A549 (cell line): ENCODE measurements at regions not wholly inside any gene's neighbourhood (a gene's known extent, or its start where the extent isn't known, plus 50 kb on each side); places are given as distances from the start of the nearest gene placed in this dataset.

Experiments used
- ATAC-seq, 2 experiments: fragments of 200-7000 bp in 1 of 2; fragments of >200 bp in 1 of 2; cut with Nextera tagmentation in 1 of 2; cut with Tn5 transposase in 1 of 2; 3 replicates each; pipeline versions ENCODE4 v1.8.0 to v1.9.1; 2018 to 2020; ENCODE audit warnings: mild to moderate bottlenecking in 1 of 2, moderate library complexity in 1 of 2
- CTCF ChIA-PET: fragments of 300-600 bp; sonication (Branson Sonifier 250); formaldehyde crosslinking; extraction: SDS; loops from one replicate; lab custom pipeline; 2021; ENCODE audit warnings: antibody characterized with exemption, inconsistent platforms; lab: Yijun Ruan, JAX
- POLR2A ChIA-PET: fragments of 350-600 bp; formaldehyde crosslinking; extraction: SDS; loops from one replicate; lab custom pipeline; 2021; ENCODE audit warnings: antibody characterized with exemption, inconsistent platforms; lab: Yijun Ruan, JAX
- DNase-seq, 2 experiments: peaks; one replicate each; pipeline versions ENCODE4 v3.0.0 to v3.0.0-alpha.2; 2011 to 2016; ENCODE audit warnings: low read depth in 1 of 2, low spot score in 1 of 2
- FAIRE-seq: peaks from 2 replicates; lab custom pipeline; 2011; peaks lifted over from hg19 to GRCh38; lab: Jason Lieb, UNC
- H3K27ac ChIP-seq, 2 experiments: fragments of >200 bp; sonication (Bioruptor Twin); formaldehyde crosslinking; 3 replicates each; pipeline ENCODE4 v1.5.1; 2016 to 2017
- H3K4me1 ChIP-seq: fragments of >200 bp; sonication (Bioruptor Twin); formaldehyde crosslinking; 3 replicates; pipeline ENCODE4 v1.6.1; 2016
- H3K4me2 ChIP-seq: fragments of >200 bp; sonication (Bioruptor Twin); formaldehyde crosslinking; 3 replicates; pipeline ENCODE4 v1.6.1; 2016
- H3K4me3 ChIP-seq: fragments of >200 bp; sonication (Bioruptor Twin); formaldehyde crosslinking; 3 replicates; pipeline ENCODE4 v1.5.1; 2016
- H3K9me3 ChIP-seq: fragments of >200 bp; sonication (Bioruptor Twin); formaldehyde crosslinking; 3 replicates; pipeline ENCODE4 v1.6.1; 2016
- BCL3 ChIP-seq: fragments of >200 bp; sonication (Bioruptor Twin); formaldehyde crosslinking; IDR thresholded peaks from 3 replicates; pipeline ENCODE4 v1.6.1; 2016
- BHLHE40 ChIP-seq: IDR thresholded peaks from 2 replicates; pipeline ENCODE4 v1.6.1; 2012; ENCODE audit warnings: low read depth, low read length, inconsistent platforms
- CBX2 ChIP-seq: fragments of 200-600 bp; sonication (generic); IDR thresholded peaks from 2 replicates; pipeline ENCODE4 v1.6.1; 2016; ENCODE audit warnings: low read depth, mild to moderate bottlenecking, borderline replicate concordance
- CEBPB ChIP-seq, 2 experiments: fragments of >200 bp in 1 of 2; sonication (Bioruptor Twin) in 1 of 2; formaldehyde crosslinking in 1 of 2; IDR thresholded peaks; 2 replicates each; pipeline ENCODE4 v1.6.1; 2012 to 2016
- EHMT2 ChIP-seq: fragments of 200-600 bp; sonication (generic); IDR thresholded peaks from 2 replicates; pipeline ENCODE4 v1.6.1; 2016; ENCODE audit warnings: antibody characterized with exemption, low read depth, mild to moderate bottlenecking, moderate library complexity
- EP300 ChIP-seq, 2 experiments: fragments of >200 bp; sonication (Bioruptor Twin); formaldehyde crosslinking; IDR thresholded peaks; 2 replicates in 1 of 2; 3 replicates in 1 of 2; pipeline ENCODE4 v1.6.1; 2016 to 2017
- FOSL2 ChIP-seq, 2 experiments: fragments of 450-650 bp in 1 of 2; fragments of >200 bp in 1 of 2; sonication (Bioruptor Twin) in 1 of 2; formaldehyde crosslinking; IDR thresholded peaks; 2 replicates each; pipeline versions ENCODE4 v1.5.0 to v1.6.1; 2016 to 2020; ENCODE audit warnings: mild to moderate bottlenecking in 1 of 2, moderate library complexity in 1 of 2
- FOXS1 ChIP-seq: fragments of 250-450 bp; sonication (Bioruptor Pico); IDR thresholded peaks from 2 replicates; pipeline ENCODE4 v1.5.0; 2020; ENCODE audit warnings: mild to moderate bottlenecking, moderate library complexity
- HES2 ChIP-seq: fragments of >200 bp; sonication (Bioruptor Twin); formaldehyde crosslinking; IDR thresholded peaks from 2 replicates; pipeline ENCODE4 v1.6.1; 2016
- HOXA7 ChIP-seq: fragments of 250-450 bp; sonication (Bioruptor Pico); IDR thresholded peaks from 2 replicates; pipeline ENCODE4 v1.5.0; 2020; ENCODE audit warnings: mild to moderate bottlenecking, moderate library complexity
- HOXB13 ChIP-seq: fragments of 250-450 bp; sonication (Bioruptor Pico); IDR thresholded peaks from 2 replicates; pipeline ENCODE4 v1.5.0; 2020; ENCODE audit warnings: low read depth, mild to moderate bottlenecking, moderate library complexity
- HOXB5 ChIP-seq: fragments of 250-450 bp; sonication (Bioruptor Pico); IDR thresholded peaks from 2 replicates; pipeline ENCODE4 v1.5.0; 2020; ENCODE audit warnings: mild to moderate bottlenecking, moderate library complexity
- JUNB ChIP-seq: fragments of >200 bp; sonication (Bioruptor Twin); formaldehyde crosslinking; IDR thresholded peaks from 2 replicates; pipeline ENCODE4 v1.6.1; 2016
- KDM1A ChIP-seq: fragments of 200-600 bp; sonication (generic); IDR thresholded peaks from 2 replicates; pipeline ENCODE4 v1.6.1; 2016; ENCODE audit warnings: low read depth, mild to moderate bottlenecking
- KDM5A ChIP-seq: fragments of 200-600 bp; sonication (generic); IDR thresholded peaks from 2 replicates; pipeline ENCODE4 v1.6.1; 2016; ENCODE audit warnings: antibody characterized with exemption, mild to moderate bottlenecking
- MAZ ChIP-seq: fragments of 150-350 bp; IDR thresholded peaks from 2 replicates; pipeline ENCODE4 v1.6.1; 2014; ENCODE audit warnings: antibody characterized with exemption, low read depth, low read length, borderline replicate concordance
- NFE2L2 ChIP-seq: fragments of 150-350 bp; conservative IDR thresholded peaks from 2 replicates; pipeline ENCODE4 v1.6.1; 2014; ENCODE audit warnings: low read length
- NPAS2 ChIP-seq: fragments of 250-450 bp; sonication (Bioruptor Pico); IDR thresholded peaks from 2 replicates; pipeline ENCODE4 v1.8.0; 2022; ENCODE audit warnings: mild to moderate bottlenecking, moderate library complexity, borderline replicate concordance
- NR3C1 ChIP-seq: fragments of >200 bp; sonication (Bioruptor Twin); formaldehyde crosslinking; IDR thresholded peaks from 3 replicates; pipeline ENCODE4 v1.6.1; 2017
- PHF8 ChIP-seq: fragments of 200-600 bp; sonication (generic); IDR thresholded peaks from 2 replicates; pipeline ENCODE4 v1.6.1; 2016; ENCODE audit warnings: low read depth, mild to moderate bottlenecking, antibody characterized with exemption, moderate library complexity, borderline replicate concordance
- RNF2 ChIP-seq: fragments of 200-600 bp; sonication (generic); IDR thresholded peaks from 2 replicates; pipeline ENCODE4 v1.6.1; 2016; ENCODE audit warnings: low read depth, mild to moderate bottlenecking, antibody characterized with exemption, moderate library complexity, borderline replicate concordance
- SMC3 ChIP-seq: fragments of >200 bp; sonication (Bioruptor Twin); formaldehyde crosslinking; IDR thresholded peaks from 3 replicates; pipeline ENCODE4 v1.6.1; 2018; ENCODE audit warnings: inconsistent platforms
- SREBF2 ChIP-seq: fragments of 450-650 bp; IDR thresholded peaks from 2 replicates; pipeline ENCODE4 v1.6.1; 2014; ENCODE audit warnings: mild to moderate bottlenecking, moderate library complexity
- TFCP2L1 ChIP-seq: fragments of 250-450 bp; sonication (Bioruptor Pico); IDR thresholded peaks from 2 replicates; pipeline ENCODE4 v1.5.0; 2021; ENCODE audit warnings: mild to moderate bottlenecking
- ZC3H11A ChIP-seq: fragments of 450-650 bp; IDR thresholded peaks from 2 replicates; pipeline ENCODE4 v1.6.1; 2014; ENCODE audit warnings: antibody characterized with exemption, mild to moderate bottlenecking
- ZSCAN20 ChIP-seq: fragments of 250-450 bp; sonication (Bioruptor Pico); IDR thresholded peaks from 2 replicates; pipeline ENCODE4 v1.8.0; 2022; ENCODE audit warnings: mild to moderate bottlenecking, moderate library complexity
- WGBS: methylation state at CpG from one replicate; pipeline ENCODE4 v1.1.6; 2017; ENCODE audit errors: missing lambda C conversion rate; 5-methylcytosine and 5-hydroxymethylcytosine counted together
- TF ChIP-seq, protein P1 (sequence below): fragments of 250-450 bp; sonication (Bioruptor Pico); IDR thresholded peaks from 2 replicates; pipeline ENCODE4 v1.5.0; 2021; ENCODE audit warnings: mild to moderate bottlenecking, moderate library complexity, borderline replicate concordance

GRCh38 chr4:104248726-104249125 lies 246.0 kb downstream of the CXXC4 start (continued):
- TF ChIP-seq, protein P1, sequence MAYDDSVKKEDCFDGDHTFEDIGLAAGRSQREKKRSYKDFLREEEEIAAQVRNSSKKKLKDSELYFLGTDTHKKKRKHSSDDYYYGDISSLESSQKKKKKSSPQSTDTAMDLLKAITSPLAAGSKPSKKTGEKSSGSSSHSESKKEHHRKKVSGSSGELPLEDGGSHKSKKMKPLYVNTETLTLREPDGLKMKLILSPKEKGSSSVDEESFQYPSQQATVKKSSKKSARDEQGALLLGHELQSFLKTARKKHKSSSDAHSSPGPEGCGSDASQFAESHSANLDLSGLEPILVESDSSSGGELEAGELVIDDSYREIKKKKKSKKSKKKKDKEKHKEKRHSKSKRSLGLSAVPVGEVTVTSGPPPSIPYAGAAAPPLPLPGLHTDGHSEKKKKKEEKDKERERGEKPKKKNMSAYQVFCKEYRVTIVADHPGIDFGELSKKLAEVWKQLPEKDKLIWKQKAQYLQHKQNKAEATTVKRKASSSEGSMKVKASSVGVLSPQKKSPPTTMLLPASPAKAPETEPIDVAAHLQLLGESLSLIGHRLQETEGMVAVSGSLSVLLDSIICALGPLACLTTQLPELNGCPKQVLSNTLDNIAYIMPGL (CRISPR knock-in tag): no peak
- TF ChIP-seq PHF8: no peak
- TF ChIP-seq CEBPB (IDR thresholded peaks at IDR 0.05): no peak
- TF ChIP-seq EP300 (IDR thresholded peaks at IDR 0.05): no peak
- TF ChIP-seq NPAS2: no peak
- TF ChIP-seq MAZ: no peak
- TF ChIP-seq NFE2L2: no peak
- no peak for TF ChIP-seq HOXB5 (CRISPR knock-in tag)
- TF ChIP-seq KDM5A: no peak
- TF ChIP-seq RNF2: no peak
- no peak for TF ChIP-seq HOXB13 (CRISPR knock-in tag)

- no peaks in the 10 kb centered on the region for H3K4me1 ChIP-seq
- no peak overlapping the region for H3K4me2 ChIP-seq
- FAIRE-seq: no peak
- ChIA-PET CTCF (no interaction called here), POLR2A (no interaction called here)
- H3K4me3 ChIP-seq: no peak overlapping the region
- WGBS: 19% methylated on average over 4 of the region's 4 CpGs
- ATAC-seq: no peak
- no peak overlapping the region for H3K27ac ChIP-seq
- no peak for DNase-seq
- H3K9me3 ChIP-seq: no peaks in the 10 kb centered on the region
- TF ChIP-seq NR3C1: no peak
Observed at GRCh38 chr4:104235967-104236366, 258.7 kb downstream of the CXXC4 start.

GRCh38 chr4:104217526-104217925 lies 277.2 kb downstream of the CXXC4 start:
- TF ChIP-seq BHLHE40 (no peak), ZSCAN20 (CRISPR knock-in tag) (no peak), BCL3 (no peak), MAZ (no peak), SREBF2 (no peak), ZC3H11A (no peak), FOSL2 (IDR thresholded peaks at IDR 0.05) (no peak), FOSL2 (CRISPR knock-in tag; IDR thresholded peaks at IDR 0.05) (no peak), CBX2 (no peak)
- FAIRE-seq (no peak), ATAC-seq (no peak), DNase-seq (no peak)
- no peak overlapping the region for H3K27ac ChIP-seq
- CTCF ChIA-PET: no interaction called here
- H3K4me2 ChIP-seq: no peak overlapping the region
- POLR2A ChIA-PET: no interaction called here
- WGBS: 0% methylated on average over 1 of the region's 1 CpG
- no peaks in the 10 kb centered on the region for H3K4me1 ChIP-seq
- H3K9me3 ChIP-seq: no peaks in the 10 kb centered on the region
- H3K4me3 ChIP-seq: no peak overlapping the region

GRCh38 chr4:104211657-104212056 lies 283.0 kb downstream of the CXXC4 start:
- WGBS: 49% methylated on average over 2 of the region's 2 CpGs
- Histone ChIP-seq H3K4me3 (no peak overlapping the region), H3K27ac (no peak overlapping the region), H3K9me3 (no peaks in the 10 kb centered on the region), H3K4me1 (no peaks in the 10 kb centered on the region), H3K4me2 (no peak overlapping the region)
- FAIRE-seq: no peak
- ATAC-seq: no peak
- ChIA-PET POLR2A (no interaction called here), CTCF (no interaction called here)
- TF ChIP-seq EHMT2 (no peak), TFCP2L1 (CRISPR knock-in tag) (no peak), KDM1A (no peak), CBX2 (no peak), SMC3 (no peak), EP300 (IDR thresholded peaks at IDR 0.05) (no peak), BCL3 (no peak), HOXA7 (no peak), JUNB (no peak), HES2 (no peak), FOXS1 (no peak)
- TF ChIP-seq, protein P1 (CRISPR knock-in tag): no peak
- DNase-seq: no peak
